ENCODE measurements at regions not wholly inside any gene's neighbourhood (a gene's known extent, or its start where the extent isn't known, plus 50 kb on each side); places are given as distances from the start of the nearest gene placed in this dataset.

- no peak for DNase-seq (ENCODE audit: low spot score)
- ATAC-seq = no peak
- H3K79me2 ChIP-seq (replicated peaks; ENCODE audit: insufficient read depth) = no peaks in the 10 kb centered on the region
- no peak overlapping the region for H3K4me2 ChIP-seq
- Mint-ChIP-seq H3K27ac (no peak overlapping the region), H3K27me3 (ENCODE audit: insufficient read depth, low read depth, poor library complexity) (peaks cover 2% of the 10 kb centered on the region), H3K36me3 (ENCODE audit: low read depth) (peaks cover 5% of the 10 kb centered on the region; the same call in 1 of the 3 replicates), H3K4me3 (no peak overlapping the region), H3K4me1 (no peaks in the 10 kb centered on the region), H3K9me3 (peaks cover 9% of the 10 kb centered on the region; the same call in 2 of the 3 replicates)
- 0 out of 2 replicates have a peak, but pooled peaks cover 8% of the 10 kb centered on the region for H3K9me2 ChIP-seq (ENCODE audit: insufficient read depth)
- TF ChIP-seq JUNB (IDR thresholded peaks at IDR 0.05; ENCODE audit: unreplicated experiment) (no peak), POLR2AphosphoS5 (IDR thresholded peaks at IDR 0.05; ENCODE audit: low read depth) (no peak), EZH2phosphoT487 (IDR thresholded peaks at IDR 0.05; ENCODE audit: unreplicated experiment) (no peak)
- TF ChIP-seq, protein P1, sequence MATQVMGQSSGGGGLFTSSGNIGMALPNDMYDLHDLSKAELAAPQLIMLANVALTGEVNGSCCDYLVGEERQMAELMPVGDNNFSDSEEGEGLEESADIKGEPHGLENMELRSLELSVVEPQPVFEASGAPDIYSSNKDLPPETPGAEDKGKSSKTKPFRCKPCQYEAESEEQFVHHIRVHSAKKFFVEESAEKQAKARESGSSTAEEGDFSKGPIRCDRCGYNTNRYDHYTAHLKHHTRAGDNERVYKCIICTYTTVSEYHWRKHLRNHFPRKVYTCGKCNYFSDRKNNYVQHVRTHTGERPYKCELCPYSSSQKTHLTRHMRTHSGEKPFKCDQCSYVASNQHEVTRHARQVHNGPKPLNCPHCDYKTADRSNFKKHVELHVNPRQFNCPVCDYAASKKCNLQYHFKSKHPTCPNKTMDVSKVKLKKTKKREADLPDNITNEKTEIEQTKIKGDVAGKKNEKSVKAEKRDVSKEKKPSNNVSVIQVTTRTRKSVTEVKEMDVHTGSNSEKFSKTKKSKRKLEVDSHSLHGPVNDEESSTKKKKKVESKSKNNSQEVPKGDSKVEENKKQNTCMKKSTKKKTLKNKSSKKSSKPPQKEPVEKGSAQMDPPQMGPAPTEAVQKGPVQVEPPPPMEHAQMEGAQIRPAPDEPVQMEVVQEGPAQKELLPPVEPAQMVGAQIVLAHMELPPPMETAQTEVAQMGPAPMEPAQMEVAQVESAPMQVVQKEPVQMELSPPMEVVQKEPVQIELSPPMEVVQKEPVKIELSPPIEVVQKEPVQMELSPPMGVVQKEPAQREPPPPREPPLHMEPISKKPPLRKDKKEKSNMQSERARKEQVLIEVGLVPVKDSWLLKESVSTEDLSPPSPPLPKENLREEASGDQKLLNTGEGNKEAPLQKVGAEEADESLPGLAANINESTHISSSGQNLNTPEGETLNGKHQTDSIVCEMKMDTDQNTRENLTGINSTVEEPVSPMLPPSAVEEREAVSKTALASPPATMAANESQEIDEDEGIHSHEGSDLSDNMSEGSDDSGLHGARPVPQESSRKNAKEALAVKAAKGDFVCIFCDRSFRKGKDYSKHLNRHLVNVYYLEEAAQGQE (IDR thresholded peaks at IDR 0.05; ENCODE audit: unreplicated experiment) = no peak
- H2AFZ ChIP-seq = no peak overlapping the region
- no peaks in the 10 kb centered on the region for H3K27me3 ChIP-seq (ENCODE audit: insufficient read depth)
- no peaks in the 10 kb centered on the region for H4K20me1 ChIP-seq (replicated peaks; ENCODE audit: insufficient read depth)
- no peaks in the 10 kb centered on the region for H3K36me3 ChIP-seq (ENCODE audit: insufficient read depth)
- no peak overlapping the region for H3K4me3 ChIP-seq
- H3K27ac ChIP-seq (ENCODE audit: low read depth) = no peak overlapping the region
- H3K4me1 ChIP-seq (ENCODE audit: insufficient read depth) = no peaks in the 10 kb centered on the region
- no peaks in the 10 kb centered on the region for H3F3A ChIP-seq (replicated peaks; ENCODE audit: low read depth)
Observed at GRCh38 chr6:84508334-84508733, 256.1 kb downstream of the TBX18 start.

GRCh38 chr6:84504025-84504424 is 260.4 kb downstream of the TBX18 start:
- H3K4me3 Mint-ChIP-seq = no peak overlapping the region
- H3K36me3 ChIP-seq (ENCODE audit: insufficient read depth) = no peaks in the 10 kb centered on the region; the same call in 1 of the 2 replicates
- H4K20me1 ChIP-seq (replicated peaks; ENCODE audit: insufficient read depth) = no peaks in the 10 kb centered on the region
- no peak overlapping the region for H3K27ac ChIP-seq (ENCODE audit: low read depth)
- no peak overlapping the region for H2AFZ ChIP-seq
- no peak overlapping the region for H3K27ac Mint-ChIP-seq
- H3K4me2 ChIP-seq = no peak overlapping the region
- H3K4me1 Mint-ChIP-seq = 0 out of 3 replicates have a peak, but pooled peaks cover 4% of the 10 kb centered on the region
- no peaks in the 10 kb centered on the region for H3K27me3 ChIP-seq (ENCODE audit: insufficient read depth)
- H3F3A ChIP-seq (replicated peaks; ENCODE audit: low read depth) = no peaks in the 10 kb centered on the region
- H3K79me2 ChIP-seq (replicated peaks; ENCODE audit: insufficient read depth) = no peaks in the 10 kb centered on the region
- DNase-seq (ENCODE audit: low spot score) = no peak
- ATAC-seq = no peak
- H3K9me2 ChIP-seq (ENCODE audit: insufficient read depth) = 0 out of 2 replicates have a peak, but pooled peaks cover 8% of the 10 kb centered on the region
- peaks cover 11% of the 10 kb centered on the region; the same call in 2 of the 3 replicates for H3K36me3 Mint-ChIP-seq (ENCODE audit: low read depth)
- H3K9me3 Mint-ChIP-seq = peaks cover 24% of the 10 kb centered on the region
- H3K4me3 ChIP-seq = no peak overlapping the region
- no peaks in the 10 kb centered on the region for H3K4me1 ChIP-seq (ENCODE audit: insufficient read depth)
- peaks cover 4% of the 10 kb centered on the region for H3K27me3 Mint-ChIP-seq (ENCODE audit: insufficient read depth, low read depth, poor library complexity)
- TF ChIP-seq ZNF331 (CRISPR knock-in tag; IDR thresholded peaks at IDR 0.05; ENCODE audit: low read depth) (no peak), POLR2AphosphoS5 (IDR thresholded peaks at IDR 0.05; ENCODE audit: low read depth) (no peak), JUNB (IDR thresholded peaks at IDR 0.05; ENCODE audit: unreplicated experiment) (no peak), EZH2 (IDR thresholded peaks at IDR 0.05; ENCODE audit: low read depth, unreplicated experiment) (no peak)
- TF ChIP-seq, protein P2, sequence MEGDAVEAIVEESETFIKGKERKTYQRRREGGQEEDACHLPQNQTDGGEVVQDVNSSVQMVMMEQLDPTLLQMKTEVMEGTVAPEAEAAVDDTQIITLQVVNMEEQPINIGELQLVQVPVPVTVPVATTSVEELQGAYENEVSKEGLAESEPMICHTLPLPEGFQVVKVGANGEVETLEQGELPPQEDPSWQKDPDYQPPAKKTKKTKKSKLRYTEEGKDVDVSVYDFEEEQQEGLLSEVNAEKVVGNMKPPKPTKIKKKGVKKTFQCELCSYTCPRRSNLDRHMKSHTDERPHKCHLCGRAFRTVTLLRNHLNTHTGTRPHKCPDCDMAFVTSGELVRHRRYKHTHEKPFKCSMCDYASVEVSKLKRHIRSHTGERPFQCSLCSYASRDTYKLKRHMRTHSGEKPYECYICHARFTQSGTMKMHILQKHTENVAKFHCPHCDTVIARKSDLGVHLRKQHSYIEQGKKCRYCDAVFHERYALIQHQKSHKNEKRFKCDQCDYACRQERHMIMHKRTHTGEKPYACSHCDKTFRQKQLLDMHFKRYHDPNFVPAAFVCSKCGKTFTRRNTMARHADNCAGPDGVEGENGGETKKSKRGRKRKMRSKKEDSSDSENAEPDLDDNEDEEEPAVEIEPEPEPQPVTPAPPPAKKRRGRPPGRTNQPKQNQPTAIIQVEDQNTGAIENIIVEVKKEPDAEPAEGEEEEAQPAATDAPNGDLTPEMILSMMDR (conservative IDR thresholded peaks at IDR 0.05; ENCODE audit: low read depth in 2 of 2) = peak in 1 of 2 experiments; percentile 22; a peak in 1 of 4 replicates
- TF ChIP-seq, protein P1 (IDR thresholded peaks at IDR 0.05; ENCODE audit: unreplicated experiment) = no peak
